Stimulated activated naive B cell treated with anti-CD40 and anti-IgM and Interleukin-4, amounts not matched to agents 10 μg/mL and 1 μg/mL and 100 μg/mL, for 72 hours (primary cell): ENCODE measurements at regions not wholly inside any gene's neighbourhood (a gene's known extent, or its start where the extent isn't known, plus 50 kb on each side); places are given as distances from the start of the nearest gene placed in this dataset.
A peak's percentile ranks its signal among the peaks of the same experiment; 100 is the strongest.

Experiments
- ATAC-seq, 2 donors: fragments of 150-1000 bp; cut with Tn5 transposase; replicated peaks; 2 replicates each; pipeline ENCODE4 v1.10.0; 2021; ENCODE audit warnings: moderate library complexity in 1 of 2
- DNase-seq: peaks from one replicate; pipeline ENCODE4 v3.0.0; 2021
- H3K27ac Mint-ChIP-seq: one replicate; pipeline ENCODE4 v1.8.0; 2022; ENCODE audit warnings: mild to moderate bottlenecking, mixed read lengths
- H3K27me3 Mint-ChIP-seq, 2 donors: one replicate each; pipeline ENCODE4 v1.8.0; 2022; ENCODE audit warnings: mixed read lengths in 2 of 2
- H3K36me3 Mint-ChIP-seq, 2 donors: one replicate each; pipeline ENCODE4 v1.8.0; 2022; ENCODE audit warnings: mixed read lengths in 2 of 2, mild to moderate bottlenecking in 1 of 2
- H3K4me1 Mint-ChIP-seq, 2 donors: one replicate each; pipeline ENCODE4 v1.8.0; 2022; ENCODE audit warnings: mixed read lengths in 2 of 2, mild to moderate bottlenecking in 1 of 2
- H3K4me3 Mint-ChIP-seq, 2 donors: one replicate each; pipeline ENCODE4 v1.8.0; 2022; ENCODE audit warnings: mild to moderate bottlenecking in 2 of 2, mixed read lengths in 2 of 2, moderate library complexity in 1 of 2
- H3K9me3 Mint-ChIP-seq, 2 donors: one replicate each; pipeline ENCODE4 v1.8.0; 2022; ENCODE audit warnings: mixed read lengths in 2 of 2, mild to moderate bottlenecking in 1 of 2

GRCh38 chr4:138561906-138562305, 319.8 kb upstream of the SLC7A11 start:
- Mint-ChIP-seq H3K4me1 (no peaks in the 10 kb centered on the region), H3K27ac (no peak overlapping the region), H3K9me3 (peaks cover 0 to 4% of the 10 kb centered on the region in 2 donors), H3K27me3 (no peaks in the 10 kb centered on the region), H3K4me3 (no peak overlapping the region), H3K36me3 (no peaks in the 10 kb centered on the region)
- DNase-seq (no peak), ATAC-seq (no peak)

GRCh38 chr4:138561276-138561880, 319.2 kb upstream of the SLC7A11 start:
- H3K27me3 Mint-ChIP-seq = no peaks in the 10 kb centered on the region
- DNase-seq (no peak), ATAC-seq (no peak)
- H3K9me3 Mint-ChIP-seq = peaks cover 0 to 4% of the 10 kb centered on the region in 2 donors
- H3K4me3 Mint-ChIP-seq = no peak overlapping the region
- H3K27ac Mint-ChIP-seq = no peak overlapping the region
- H3K4me1 Mint-ChIP-seq = no peaks in the 10 kb centered on the region
- no peaks in the 10 kb centered on the region for H3K36me3 Mint-ChIP-seq

GRCh38 chr4:138560448-138560847, 318.3 kb upstream of the SLC7A11 start:
- Mint-ChIP-seq H3K27ac (no peak overlapping the region), H3K36me3 (no peaks in the 10 kb centered on the region), H3K4me1 (no peaks in the 10 kb centered on the region), H3K27me3 (no peaks in the 10 kb centered on the region), H3K4me3 (no peak overlapping the region), H3K9me3 (peaks cover 0 to 4% of the 10 kb centered on the region in 2 donors)
- DNase-seq (no peak), ATAC-seq (no peak)

GRCh38 chr4:138558886-138559285, 316.7 kb upstream of the SLC7A11 start:
- Mint-ChIP-seq H3K4me3 (no peak overlapping the region), H3K36me3 (no peaks in the 10 kb centered on the region)
- ATAC-seq = no peak

GRCh38 chr4:138555584-138555983, 313.4 kb upstream of the SLC7A11 start:
- no peaks in the 10 kb centered on the region for H3K27me3 Mint-ChIP-seq
- no peak overlapping the region for H3K27ac Mint-ChIP-seq
- H3K4me3 Mint-ChIP-seq = no peak overlapping the region
- H3K36me3 Mint-ChIP-seq = no peaks in the 10 kb centered on the region
- no peaks in the 10 kb centered on the region for H3K4me1 Mint-ChIP-seq
- no peak for ATAC-seq
- no peak for DNase-seq
- H3K9me3 Mint-ChIP-seq = peaks cover 2 to 7% of the 10 kb centered on the region in 2 donors

More at GRCh38 chr4:138558886-138559285, 316.7 kb upstream of the SLC7A11 start:
- Mint-ChIP-seq H3K4me1 (no peaks in the 10 kb centered on the region), H3K9me3 (peaks cover 0 to 4% of the 10 kb centered on the region in 2 donors), H3K27ac (no peak overlapping the region), H3K27me3 (no peaks in the 10 kb centered on the region)
- no peak for DNase-seq

GRCh38 chr4:138555108-138555507, 313.0 kb upstream of the SLC7A11 start:
- no peaks in the 10 kb centered on the region for H3K4me1 Mint-ChIP-seq
- H3K27ac Mint-ChIP-seq = no peak overlapping the region
- no peaks in the 10 kb centered on the region for H3K36me3 Mint-ChIP-seq
- H3K4me3 Mint-ChIP-seq = no peak overlapping the region
- no peaks in the 10 kb centered on the region for H3K27me3 Mint-ChIP-seq
- H3K9me3 Mint-ChIP-seq = peaks cover 2 to 7% of the 10 kb centered on the region in 2 donors
- DNase-seq (no peak), ATAC-seq (no peak)

- Mint-ChIP-seq H3K36me3 (no peaks in the 10 kb centered on the region), H3K4me3 (no peak overlapping the region), H3K9me3 (peaks cover 2 to 7% of the 10 kb centered on the region in 2 donors), H3K27me3 (no peaks in the 10 kb centered on the region), H3K4me1 (no peaks in the 10 kb centered on the region), H3K27ac (no peak overlapping the region)
- ATAC-seq (no peak), DNase-seq (no peak)
Measured at GRCh38 chr4:138553001-138553845, 311.1 kb upstream of the SLC7A11 start.

- Mint-ChIP-seq H3K27me3 (no peaks in the 10 kb centered on the region), H3K4me1 (no peaks in the 10 kb centered on the region), H3K4me3 (no peak overlapping the region), H3K36me3 (no peaks in the 10 kb centered on the region), H3K9me3 (peaks cover 5 to 17% of the 10 kb centered on the region in 2 donors), H3K27ac (no peak overlapping the region)
- DNase-seq (no peak), ATAC-seq (no peak)
Measured at GRCh38 chr4:138542191-138542776, 300.1 kb upstream of the SLC7A11 start.

- DNase-seq (no peak), ATAC-seq (no peak)
- no peak overlapping the region for H3K27ac Mint-ChIP-seq
- peaks cover 5 to 8% of the 10 kb centered on the region in 2 donors for H3K9me3 Mint-ChIP-seq
- H3K4me1 Mint-ChIP-seq = no peaks in the 10 kb centered on the region
- no peak overlapping the region for H3K4me3 Mint-ChIP-seq
- no peaks in the 10 kb centered on the region for H3K27me3 Mint-ChIP-seq
- H3K36me3 Mint-ChIP-seq = no peaks in the 10 kb centered on the region
Measured at GRCh38 chr4:138540056-138540800, 298.1 kb upstream of the SLC7A11 start.

- Mint-ChIP-seq H3K4me3 (no peak overlapping the region), H3K9me3 (peaks cover 4 to 8% of the 10 kb centered on the region in 2 donors), H3K4me1 (no peaks in the 10 kb centered on the region), H3K27me3 (no peaks in the 10 kb centered on the region), H3K27ac (no peak overlapping the region), H3K36me3 (no peaks in the 10 kb centered on the region)
- no peak for DNase-seq
- no peak for ATAC-seq
Measured at GRCh38 chr4:138538743-138539142, 296.6 kb upstream of the SLC7A11 start.

- no peaks in the 10 kb centered on the region for H3K4me1 Mint-ChIP-seq
- no peaks in the 10 kb centered on the region for H3K27me3 Mint-ChIP-seq
- H3K27ac Mint-ChIP-seq = no peak overlapping the region
- DNase-seq (no peak), ATAC-seq (no peak)
- H3K9me3 Mint-ChIP-seq = peaks cover 8 to 9% of the 10 kb centered on the region in 2 donors
- H3K4me3 Mint-ChIP-seq = no peak overlapping the region
- H3K36me3 Mint-ChIP-seq = no peaks in the 10 kb centered on the region
Measured at GRCh38 chr4:138537731-138538490, 295.8 kb upstream of the SLC7A11 start.

GRCh38 chr4:138535316-138535715, 293.2 kb upstream of the SLC7A11 start:
- Mint-ChIP-seq H3K4me1 (no peaks in the 10 kb centered on the region), H3K36me3 (no peaks in the 10 kb centered on the region)
- DNase-seq = no peak

GRCh38 chr4:138522366-138522765, 280.2 kb upstream of the SLC7A11 start:
- no peak for DNase-seq
- peak in 1 of 2 donors; percentile 48 for ATAC-seq
- peaks cover 4 to 9% of the 10 kb centered on the region in 2 donors for H3K9me3 Mint-ChIP-seq
- H3K27ac Mint-ChIP-seq = no peak overlapping the region
- no peak overlapping the region for H3K4me3 Mint-ChIP-seq
- H3K4me1 Mint-ChIP-seq = no peaks in the 10 kb centered on the region
- no peaks in the 10 kb centered on the region for H3K36me3 Mint-ChIP-seq
- peaks cover 4 to 18% of the 10 kb centered on the region in 2 donors for H3K27me3 Mint-ChIP-seq

More at GRCh38 chr4:138535316-138535715, 293.2 kb upstream of the SLC7A11 start:
- Mint-ChIP-seq H3K27ac (no peak overlapping the region), H3K4me3 (no peak overlapping the region), H3K27me3 (no peaks in the 10 kb centered on the region), H3K9me3 (peaks cover 18 to 23% of the 10 kb centered on the region in 2 donors)
- no peak for ATAC-seq
